GM13976 (cell line): ENCODE measurements at regions not wholly inside any gene's neighbourhood (a gene's known extent, or its start where the extent isn't known, plus 50 kb on each side); places are given as distances from the start of the nearest gene placed in this dataset.

Experiments
- DNase-seq: peaks from one replicate; pipeline ENCODE4 v3.0.0; 2012; ENCODE audit warnings: low spot score
- CTCF ChIP-seq: IDR thresholded peaks from 2 replicates; pipeline ENCODE4 v1.5.1; 2012; ENCODE audit warnings: borderline replicate concordance, mild to moderate bottlenecking; ENCODE audit not compliant: insufficient read depth; ENCODE audit errors: extremely low read depth, missing control alignments, control extremely low read depth
- in situ Hi-C: fragments of 300-500 bp; cut with MboI; formaldehyde crosslinking; loops from one replicate; pipeline ENCODE4 v1.12.0; 2022; ENCODE audit warnings: low sequenced_read_pairs, mixed read lengths, inconsistent platforms; ENCODE audit not compliant: unreplicated experiment

- in situ Hi-C loops = no loop called here
- no peak for DNase-seq
- no peak for TF ChIP-seq CTCF
These were observed 87.4 kb upstream of the ITGB1 start for GRCh38 chr10:33045421-33045820.

GRCh38 chr10:33042565-33042964, 84.5 kb upstream of the ITGB1 start:
- TF ChIP-seq CTCF = no peak
- in situ Hi-C loops = no loop called here
- no peak for DNase-seq

GRCh38 chr10:33041783-33042437, 83.9 kb upstream of the ITGB1 start:
- DNase-seq = no peak
- in situ Hi-C loops = no loop called here
- no peak for TF ChIP-seq CTCF

GRCh38 chr10:33040436-33040835, 82.4 kb upstream of the ITGB1 start:
- no peak for TF ChIP-seq CTCF
- DNase-seq = no peak
- in situ Hi-C loops = no loop called here

GRCh38 chr10:33039181-33039580, 81.2 kb upstream of the ITGB1 start:
- in situ Hi-C loops = no loop called here
- no peak for TF ChIP-seq CTCF
- DNase-seq = no peak

GRCh38 chr10:33038672-33039071, 80.6 kb upstream of the ITGB1 start:
- in situ Hi-C loops = no loop called here
- TF ChIP-seq CTCF = no peak
- no peak for DNase-seq
